ENCODE measurements at regions not wholly inside any gene's neighbourhood (a gene's known extent, or its start where the extent isn't known, plus 50 kb on each side); places are given as distances from the start of the nearest gene placed in this dataset.
"Not testable (repeated sequence)": the region's sequence is repeated elsewhere in the genome, so short reads cannot be mapped to it uniquely, and the experiment has no call there.

DNA sequence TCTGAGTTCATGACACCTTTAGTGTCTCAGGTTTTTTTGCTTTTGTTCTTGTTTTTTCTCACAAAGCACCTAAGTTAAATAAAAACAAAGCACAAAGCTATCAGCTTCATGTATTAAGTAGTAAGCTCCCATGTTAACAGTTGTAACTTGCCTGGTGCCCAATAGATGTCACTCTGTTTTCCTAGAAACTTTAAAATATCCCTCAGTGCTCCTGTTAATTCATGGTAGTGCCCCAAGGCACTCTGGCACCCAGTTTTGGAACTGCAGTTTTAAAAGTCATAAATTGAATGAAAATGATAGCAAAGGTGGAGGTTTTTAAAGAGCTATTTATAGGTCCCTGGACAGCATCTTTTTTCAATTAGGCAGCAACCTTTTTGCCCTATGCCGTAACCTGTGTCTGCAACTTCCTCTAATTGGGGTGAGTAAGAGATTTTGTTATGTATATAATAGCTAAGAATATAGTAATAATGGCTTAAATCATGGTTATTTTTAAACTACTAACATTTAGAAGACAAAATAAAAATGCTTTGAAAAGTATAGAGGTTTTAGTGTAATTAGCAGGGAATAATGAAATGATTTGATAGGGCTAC is 555.0 kb upstream of the TMEFF2 start:
- no peak for DNase-seq (ENCODE audit: low read depth)

DNA sequence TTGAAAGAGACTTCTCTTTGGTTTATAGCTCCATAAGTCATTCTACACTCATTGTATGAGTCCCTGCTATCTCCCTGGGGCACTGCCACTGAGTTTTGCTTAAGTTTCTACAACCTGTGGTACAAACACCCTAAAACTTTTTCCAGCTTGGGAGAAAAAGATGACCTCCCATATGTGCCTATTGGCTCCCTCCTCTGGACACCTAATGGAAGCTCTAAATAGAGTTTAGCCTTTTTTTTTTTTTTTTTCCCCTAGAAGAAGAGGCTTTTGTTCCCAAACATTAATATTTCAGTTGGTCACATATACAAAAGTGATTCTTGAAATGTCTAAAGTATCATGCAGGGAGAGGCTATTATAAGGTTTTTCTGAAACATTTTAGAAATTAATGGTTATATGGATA is 547.2 kb upstream of the TMEFF2 start:
- DNase-seq (ENCODE audit: low read depth), result no peak

DNA sequence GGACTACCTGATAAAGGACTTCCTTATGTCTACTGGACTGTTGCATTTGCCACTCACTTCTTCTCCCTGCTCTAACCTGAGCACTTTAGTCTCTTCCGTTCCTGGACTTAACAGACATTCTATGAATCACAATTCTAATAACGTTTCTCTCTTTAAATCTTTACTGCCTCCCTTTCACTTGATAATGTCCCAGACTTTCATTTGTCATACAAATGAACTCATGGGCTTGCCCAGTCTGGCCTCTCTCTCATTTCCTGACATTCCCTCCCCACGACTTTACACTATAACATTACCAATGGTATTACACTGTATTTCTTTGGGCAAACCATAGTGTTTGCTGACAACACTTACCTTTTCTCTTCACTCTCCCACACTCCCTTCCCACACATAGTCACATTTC is 540.7 kb upstream of the TMEFF2 start:
- DNase-seq (ENCODE audit: low read depth), result no peak

DNA sequence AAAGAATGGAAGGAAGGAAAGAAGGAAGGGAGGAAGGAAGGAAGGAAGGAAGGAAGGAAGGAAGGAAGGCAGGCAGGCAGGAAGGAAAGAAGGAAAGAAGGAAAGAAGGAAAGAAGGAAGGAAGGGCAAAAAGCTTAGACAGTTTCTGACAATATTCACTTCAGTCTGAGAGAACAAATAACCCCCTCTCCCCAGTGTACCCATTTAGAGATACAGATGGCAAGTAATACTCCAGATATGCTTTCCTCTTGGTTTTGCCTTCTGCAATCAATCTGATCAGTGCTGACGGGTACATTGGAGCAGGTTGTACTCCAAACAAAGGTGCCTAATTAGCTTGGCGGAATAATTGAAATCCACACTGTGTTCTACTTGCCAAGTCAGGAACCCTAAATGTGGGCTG is 534.6 kb upstream of the TMEFF2 start:
- no peak for DNase-seq (ENCODE audit: low read depth)

DNA sequence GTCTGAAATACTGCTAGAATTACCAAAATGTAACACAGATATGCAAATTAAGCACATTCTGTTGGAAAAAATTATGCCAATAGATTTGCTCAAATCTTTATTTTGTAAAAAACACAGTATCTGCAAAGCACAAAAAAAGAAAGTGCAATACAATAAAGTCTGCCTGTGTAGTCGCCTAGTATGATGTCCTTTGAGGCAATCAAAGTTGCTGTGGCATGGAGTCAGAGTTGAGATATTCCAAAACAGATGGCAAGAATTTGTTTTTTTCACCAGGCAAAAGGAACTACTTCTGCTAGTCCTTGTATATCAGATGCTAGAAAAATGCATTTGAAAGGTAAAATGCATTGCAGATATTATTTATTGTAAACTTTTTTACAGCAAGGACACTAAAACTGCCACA is 531.3 kb upstream of the TMEFF2 start:
- DNase-seq (ENCODE audit: low read depth), result no peak

DNA sequence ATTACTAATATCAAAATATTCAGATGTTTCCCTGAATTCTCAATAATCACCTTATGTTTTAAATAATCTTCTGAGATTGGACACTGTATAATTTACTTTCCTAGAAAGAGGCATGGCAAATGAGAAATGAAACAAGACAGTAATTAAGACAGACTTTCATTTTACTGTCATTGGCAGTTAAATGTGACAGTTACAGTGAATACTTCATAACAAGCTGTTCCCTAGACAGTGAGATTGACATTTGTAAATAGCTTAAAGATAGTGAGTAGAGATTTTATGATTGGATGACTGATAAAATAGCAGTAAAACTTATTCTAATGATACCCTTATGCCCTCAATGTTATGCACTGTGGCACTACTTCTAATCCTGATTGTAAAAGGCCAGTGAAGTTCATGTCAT is 524.9 kb upstream of the TMEFF2 start:
- no peak for DNase-seq (ENCODE audit: low read depth)

DNA sequence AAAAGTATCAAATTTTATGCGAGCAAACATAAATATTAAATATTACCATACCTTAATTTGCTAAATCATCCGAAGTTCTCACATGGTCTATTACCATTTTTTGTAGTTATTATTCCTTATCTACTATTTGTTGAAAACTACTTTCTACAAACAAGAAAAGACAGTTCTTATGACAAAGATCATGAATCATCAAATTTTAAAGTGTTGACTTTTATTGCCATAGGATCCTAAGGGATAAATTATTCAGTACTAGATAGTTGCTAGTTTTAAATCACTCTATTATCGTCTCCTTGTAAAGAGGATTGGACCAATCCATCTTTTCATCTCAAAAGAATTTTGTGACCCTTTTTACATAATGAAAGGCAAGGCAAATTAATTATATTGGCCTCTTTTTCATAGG is 523.6 kb upstream of the TMEFF2 start:
- no peak for DNase-seq (ENCODE audit: low read depth)

DNA sequence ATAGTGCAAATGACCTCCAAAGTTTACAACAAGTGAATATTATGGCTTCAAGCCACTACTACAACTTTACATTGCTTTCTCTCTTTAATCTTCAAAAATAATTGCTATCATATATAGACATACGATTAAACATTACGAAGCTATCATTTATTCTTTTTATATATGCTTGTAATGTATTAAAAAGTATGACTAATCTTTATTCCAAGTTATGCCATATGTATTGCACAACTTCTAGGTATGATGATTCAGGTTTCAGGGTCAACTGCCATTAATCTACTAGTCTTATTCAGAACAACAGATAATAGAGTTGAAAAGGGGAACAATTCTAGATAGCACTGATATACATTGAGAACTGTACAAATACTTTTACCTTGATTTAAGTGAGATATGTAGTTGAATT is 506.2 kb upstream of the TMEFF2 start:
- DNase-seq (ENCODE audit: low read depth), result no peak

DNA sequence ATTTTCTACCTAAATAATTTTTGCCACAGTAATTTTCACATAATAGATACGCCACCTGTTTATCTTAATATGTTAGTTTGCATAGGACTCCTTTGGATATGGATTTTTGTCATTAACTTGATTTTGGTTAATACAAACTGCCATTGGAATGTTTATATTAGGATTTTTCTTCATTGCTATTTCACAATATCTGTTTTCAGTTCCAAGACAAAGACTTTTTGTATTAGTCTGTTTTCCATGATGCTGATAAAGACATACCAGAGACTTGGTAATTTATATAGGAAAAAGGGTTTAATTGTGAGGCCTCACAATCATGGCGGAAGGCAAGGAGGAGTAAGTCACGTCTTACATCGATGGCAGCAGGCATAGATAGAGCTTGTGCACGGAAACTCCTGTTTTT is 503.1 kb upstream of the TMEFF2 start:
- DNase-seq (ENCODE audit: low read depth), result no peak

DNA sequence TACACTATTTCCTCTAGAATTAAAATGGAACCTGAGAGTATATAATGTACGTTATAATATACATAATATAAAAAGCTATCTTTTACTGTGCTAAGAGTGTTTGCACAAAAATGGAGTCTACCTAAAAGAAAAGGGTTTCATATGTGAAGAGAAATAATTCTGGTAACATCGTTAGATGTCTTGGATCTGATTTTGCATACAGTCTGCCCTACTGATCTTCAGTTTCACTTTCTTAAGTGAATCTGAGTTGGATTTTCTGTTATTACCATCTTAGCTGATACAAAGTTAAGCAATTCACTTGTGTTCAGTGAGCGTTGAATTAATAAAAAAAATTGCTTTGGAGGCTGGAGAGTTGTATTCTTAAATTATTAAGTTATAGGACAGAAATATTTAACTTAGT is 502.1 kb upstream of the TMEFF2 start:
- DNase-seq (ENCODE audit: low read depth), result no peak

DNA sequence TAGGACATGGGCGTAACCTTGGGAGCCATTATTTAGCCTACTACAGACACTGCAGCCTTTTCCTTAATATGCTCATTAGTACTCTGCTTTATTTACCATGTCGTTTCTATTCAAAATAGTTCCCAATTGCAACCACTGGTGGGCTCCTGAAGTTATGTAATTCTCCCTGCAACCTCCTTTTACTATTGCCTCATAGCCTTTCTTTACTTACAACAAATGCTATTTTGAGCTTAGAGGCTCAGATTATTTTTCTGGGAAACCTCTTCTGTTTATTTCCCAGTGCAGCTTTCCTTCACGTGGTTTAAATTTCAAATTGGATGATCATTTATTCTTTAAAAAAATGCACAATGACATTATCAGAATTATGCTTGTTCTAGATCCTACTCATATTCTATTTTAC is 492.3 kb upstream of the TMEFF2 start:
- DNase-seq (ENCODE audit: low read depth), result no peak

DNA sequence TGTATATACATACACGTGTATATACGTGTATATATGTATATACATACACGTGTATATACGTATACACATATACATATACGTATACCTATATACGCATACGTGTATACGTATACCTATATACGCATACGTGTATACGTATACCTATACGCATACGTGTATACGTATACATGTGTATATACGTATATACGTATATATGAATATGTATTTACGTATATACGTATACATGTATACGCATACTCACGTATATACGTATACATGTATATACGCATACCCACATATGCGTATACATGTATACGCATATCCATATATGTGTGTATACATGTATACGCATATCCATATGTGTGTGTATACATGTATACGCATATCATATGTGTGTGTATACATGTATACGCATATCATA is 487.8 kb upstream of the TMEFF2 start:
- not testable (repeated sequence) for DNase-seq (ENCODE audit: low read depth)

DNA sequence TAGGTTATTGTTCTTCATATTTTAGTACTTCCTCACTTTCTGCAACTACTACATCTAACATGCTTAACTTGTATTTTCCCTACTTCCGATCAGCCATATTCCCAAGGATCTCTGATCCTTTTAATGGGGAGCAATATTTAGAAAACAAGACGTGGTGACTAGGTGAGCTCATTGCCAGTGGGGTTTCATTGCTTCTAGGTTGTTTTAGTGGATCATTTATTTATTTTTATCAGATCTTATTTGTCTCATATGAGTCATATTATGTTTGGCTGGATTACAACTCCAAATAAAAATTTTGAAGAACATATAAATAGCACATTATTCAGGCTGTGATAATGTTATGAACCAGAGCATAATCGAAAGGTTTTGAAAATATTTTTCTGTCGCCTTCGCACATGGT is 480.9 kb upstream of the TMEFF2 start:
- no peak for DNase-seq (ENCODE audit: low read depth)

DNA sequence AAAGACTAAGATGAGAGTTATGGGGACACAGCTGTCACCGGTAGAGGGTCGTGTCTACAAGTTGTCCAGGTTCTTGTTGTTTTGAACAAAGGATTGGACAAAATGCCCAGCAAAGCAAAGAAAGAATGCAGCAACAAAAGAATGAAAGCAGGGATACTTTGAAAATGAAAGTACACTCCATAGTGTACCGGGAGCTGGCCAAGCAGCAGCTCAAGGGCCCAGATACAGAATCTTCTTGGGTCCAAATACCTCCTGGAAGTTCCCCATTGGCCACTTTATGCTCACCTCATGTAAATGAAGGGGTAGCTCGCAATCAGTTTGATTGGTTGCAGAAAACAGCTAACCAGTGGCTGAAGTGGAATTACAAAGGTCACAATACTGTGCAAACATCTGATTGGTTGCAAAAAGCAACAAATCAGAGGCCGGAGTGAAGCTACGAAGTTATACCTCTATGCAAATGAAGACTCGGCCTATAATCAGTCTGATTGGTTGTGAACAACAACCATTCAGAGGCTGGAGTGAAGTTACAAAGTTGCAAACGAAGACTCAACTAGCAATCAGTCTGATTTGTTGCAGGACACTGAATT is 474.9 kb upstream of the TMEFF2 start:
- DNase-seq (ENCODE audit: low read depth), result no peak

DNA sequence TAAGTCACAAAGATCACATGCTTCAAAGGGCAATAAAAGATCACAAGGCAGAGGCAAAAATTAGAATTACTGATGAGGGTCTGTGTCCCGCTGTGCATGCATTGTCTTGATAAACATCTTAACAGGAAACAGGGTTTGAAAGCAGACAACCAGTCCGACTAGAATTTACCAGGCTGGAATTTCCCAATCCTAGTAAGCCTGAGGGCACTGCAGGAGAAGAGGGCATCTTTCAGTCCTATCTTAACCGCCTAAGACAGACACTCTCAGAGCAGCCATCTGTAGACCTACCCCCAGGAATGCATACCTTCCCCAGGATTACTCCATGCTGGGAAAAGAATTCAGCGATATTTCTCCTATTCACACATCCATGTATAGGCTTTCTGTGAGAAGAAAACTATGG is 465.8 kb upstream of the TMEFF2 start:
- not testable (repeated sequence) for DNase-seq (ENCODE audit: low read depth)

DNA sequence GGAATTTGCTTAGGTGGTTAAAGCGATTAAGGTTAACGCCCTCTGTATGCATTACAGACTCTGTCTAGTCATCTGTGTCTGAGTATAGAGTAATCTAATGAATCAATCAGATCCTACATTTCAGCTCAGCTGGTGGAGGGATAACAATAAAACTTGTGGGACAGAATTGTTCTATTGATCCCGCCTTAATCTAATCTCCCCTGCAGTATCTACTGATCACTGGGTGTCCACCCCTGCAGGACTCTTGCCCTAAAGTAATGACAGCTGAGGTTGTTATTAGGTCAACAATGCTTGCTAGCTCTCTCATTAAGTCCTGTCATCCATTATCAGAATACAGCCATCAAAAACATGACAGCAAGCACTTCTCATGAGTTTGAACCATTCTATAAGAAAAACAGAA is 462.6 kb upstream of the TMEFF2 start:
- no peak for DNase-seq (ENCODE audit: low read depth)

DNA sequence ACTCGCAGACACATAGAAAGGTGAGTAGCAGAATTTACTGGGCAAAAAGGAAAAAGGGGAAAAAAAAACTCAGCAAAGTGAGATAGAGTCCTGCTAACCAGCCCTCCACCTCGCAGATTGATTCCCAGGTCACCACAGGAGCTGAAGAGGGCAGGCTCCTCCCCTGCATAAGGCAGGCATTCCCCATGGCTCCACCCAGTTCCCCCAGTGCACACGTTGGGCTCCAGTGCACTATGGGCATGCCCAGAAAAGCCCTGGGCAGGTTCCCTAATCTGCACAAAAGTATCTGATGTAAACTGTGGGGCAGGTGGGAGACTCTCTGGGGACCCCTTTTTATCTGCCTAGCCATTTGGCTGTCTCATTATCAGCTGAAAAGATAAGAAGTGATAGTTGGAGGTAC is 461.2 kb upstream of the TMEFF2 start:
- no peak for DNase-seq (ENCODE audit: low read depth)

DNA sequence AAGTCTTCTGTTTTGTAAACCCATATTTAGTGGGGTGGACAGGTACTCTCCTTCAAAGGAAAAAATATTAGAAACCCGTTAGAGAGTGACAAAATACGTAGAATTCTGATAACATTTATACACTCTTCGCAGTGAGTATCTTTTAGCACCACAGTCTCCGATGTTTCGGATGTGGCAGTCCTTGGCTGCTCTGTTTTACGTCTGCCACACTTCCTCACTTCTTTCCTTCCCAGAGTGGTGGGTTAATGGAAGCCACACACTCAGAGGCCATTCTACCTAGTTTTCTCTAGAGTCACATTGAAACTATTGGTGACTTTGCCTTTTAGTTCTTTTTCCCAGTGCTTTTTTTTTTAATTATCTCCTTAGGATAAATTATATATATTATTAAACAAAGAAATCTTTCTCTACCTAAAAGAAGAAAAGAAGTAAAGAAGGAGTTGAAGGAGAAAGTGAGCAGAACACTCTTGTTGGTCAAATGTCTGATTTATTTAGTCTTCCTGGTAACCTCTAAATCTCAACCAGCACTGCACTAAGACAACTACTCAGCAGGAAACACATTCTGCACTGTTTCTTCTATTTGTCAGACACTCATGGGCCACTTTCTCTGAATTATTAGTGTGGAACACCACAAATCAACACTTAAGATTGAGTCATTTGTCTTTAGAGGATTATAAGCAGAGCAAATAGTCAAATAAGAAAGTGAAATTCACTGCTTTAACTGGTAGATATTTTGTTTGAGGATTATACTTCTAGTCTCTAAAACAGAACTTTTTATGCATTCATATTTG is 451.3 kb upstream of the TMEFF2 start:
- no peak for DNase-seq (ENCODE audit: low read depth)

DNA sequence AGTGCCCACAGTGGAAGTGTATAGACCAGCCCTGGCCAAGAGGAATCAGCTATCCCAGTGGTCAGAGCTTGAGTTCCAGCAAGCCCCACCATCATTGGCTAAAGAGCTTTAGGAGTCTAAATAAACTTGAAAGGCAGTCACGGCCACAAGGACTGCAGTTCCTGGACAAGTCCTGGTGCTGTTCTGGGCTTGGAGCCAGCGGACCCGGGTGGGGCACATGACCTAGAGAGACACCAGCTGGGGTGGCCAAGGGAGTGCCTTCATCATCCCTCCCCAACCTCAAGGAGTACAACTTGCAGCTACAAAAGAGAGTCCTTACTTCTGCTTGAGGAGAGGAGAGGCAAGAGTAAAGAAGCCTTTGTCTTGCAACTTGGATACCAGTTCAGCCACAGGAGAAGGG is 439.8 kb upstream of the TMEFF2 start:
- no peak for DNase-seq (ENCODE audit: low read depth)

DNA sequence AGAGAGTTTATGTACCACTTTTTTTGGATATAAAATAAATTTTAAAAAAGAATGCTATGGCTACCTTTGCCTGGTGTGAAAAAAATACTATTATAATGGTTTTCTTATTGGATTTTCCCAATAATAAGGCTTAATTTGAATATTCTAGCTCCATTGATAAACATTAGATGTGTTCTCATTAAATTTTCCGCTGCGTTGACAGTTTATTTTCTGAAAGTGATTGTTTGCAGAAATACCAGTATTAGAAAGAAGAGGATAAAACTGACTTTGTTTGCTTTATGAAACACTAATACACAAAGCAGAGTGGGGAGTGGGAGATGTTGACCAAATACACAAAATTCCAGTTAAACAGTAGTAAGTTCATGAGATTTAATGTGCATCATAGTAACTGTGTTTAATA is 433.3 kb upstream of the TMEFF2 start:
- DNase-seq (ENCODE audit: low read depth), result no peak

DNA sequence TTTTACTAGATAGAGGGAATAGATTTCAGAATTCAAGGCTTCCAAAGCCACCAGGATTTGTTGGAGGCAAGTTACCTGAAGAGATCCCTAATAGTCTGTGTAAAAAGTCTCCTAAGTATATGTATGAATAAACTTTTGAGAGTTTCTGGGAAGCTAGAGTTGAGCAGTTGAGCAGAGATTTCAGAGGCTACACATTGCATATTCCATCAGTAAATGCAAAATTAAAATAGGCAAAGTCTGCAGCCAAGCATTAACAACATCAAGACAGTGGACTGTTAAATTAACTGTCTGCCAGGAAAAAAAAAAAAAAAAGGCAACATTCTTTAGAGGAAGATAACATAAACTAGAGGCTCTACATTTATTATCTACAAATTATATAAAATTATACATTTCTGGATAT is 420.4 kb upstream of the TMEFF2 start:
- DNase-seq (ENCODE audit: low read depth), result no peak

DNA sequence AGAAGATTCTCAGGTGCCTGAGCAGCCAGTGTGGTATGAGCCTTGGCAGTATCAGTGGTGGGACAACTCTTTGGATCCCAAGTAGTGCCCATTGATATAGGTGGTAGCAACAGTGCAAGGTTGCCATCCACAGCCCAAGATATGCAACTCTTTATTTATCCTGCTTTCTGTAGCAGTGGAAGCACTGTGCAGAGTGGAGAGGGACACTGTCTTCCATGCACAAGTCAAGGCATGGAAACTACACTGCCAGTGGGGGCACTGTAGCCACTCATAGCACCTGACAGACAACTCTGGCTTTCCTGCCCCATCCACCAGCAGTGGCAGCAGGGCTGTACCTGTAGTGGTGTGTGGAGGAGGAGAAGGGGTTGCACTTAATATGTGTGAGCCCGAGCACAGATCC is 409.6 kb upstream of the TMEFF2 start:
- DNase-seq (ENCODE audit: low read depth), result no peak

DNA sequence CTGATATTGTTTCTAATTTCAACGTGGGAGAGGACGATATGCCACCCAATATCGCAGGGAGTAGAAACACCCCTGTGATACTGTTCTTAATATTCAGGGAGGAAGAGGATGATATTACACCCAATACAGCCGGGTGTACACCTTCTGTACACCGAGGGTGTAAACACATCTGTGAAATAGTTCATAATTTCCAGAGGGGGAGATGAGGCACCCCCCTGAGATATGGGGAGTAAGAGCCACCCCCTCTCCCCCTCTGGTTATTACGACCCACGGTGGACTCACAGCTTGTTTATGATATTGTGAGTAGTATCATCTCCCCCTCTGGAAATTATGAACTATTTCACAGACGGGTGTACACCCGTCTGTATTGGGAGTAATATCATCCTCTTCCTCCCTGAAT is 403.9 kb upstream of the TMEFF2 start:
- not testable (repeated sequence) for DNase-seq (ENCODE audit: low read depth)

DNA sequence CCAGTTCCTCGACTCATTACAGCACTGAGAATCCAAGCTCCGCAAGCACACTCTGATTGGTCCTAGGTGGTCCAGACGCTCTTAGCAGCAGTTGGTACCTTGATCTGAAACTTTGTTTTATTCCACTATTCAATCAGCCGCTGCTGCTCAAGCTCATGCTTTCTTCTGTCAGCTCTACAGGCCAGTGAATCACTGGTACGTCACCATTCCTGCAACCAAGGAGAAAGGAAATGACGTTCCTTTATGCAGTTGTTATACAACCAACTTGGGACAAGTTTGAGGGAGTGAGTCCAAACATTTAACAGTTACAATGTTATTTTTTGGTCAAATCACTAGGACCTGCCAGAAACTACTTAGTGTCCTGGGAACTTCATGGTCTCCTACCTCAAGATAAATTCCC is 398.8 kb upstream of the TMEFF2 start:
- DNase-seq (ENCODE audit: low read depth), result no peak

Data from activated T-helper 9 cell treated with anti-CD3 and anti-CD28 coated beads, Interleukin-2, amount 50 U/mL, for 16 hours (primary cell).